C1 segment of cervical spinal cord (tissue), 14 donors: ENCODE measurements at regions not wholly inside any gene's neighbourhood (a gene's known extent, or its start where the extent isn't known, plus 50 kb on each side); places are given as distances from the start of the nearest gene placed in this dataset.
"Not testable (repeated sequence)": the region's sequence is repeated elsewhere in the genome, so short reads cannot be mapped to it uniquely, and the experiment has no call there.

Experiments used
- DNase-seq, 14 donors: peaks; one replicate each; lab custom pipeline; 2025; lab: John Stamatoyannopoulos, UW

DNA sequence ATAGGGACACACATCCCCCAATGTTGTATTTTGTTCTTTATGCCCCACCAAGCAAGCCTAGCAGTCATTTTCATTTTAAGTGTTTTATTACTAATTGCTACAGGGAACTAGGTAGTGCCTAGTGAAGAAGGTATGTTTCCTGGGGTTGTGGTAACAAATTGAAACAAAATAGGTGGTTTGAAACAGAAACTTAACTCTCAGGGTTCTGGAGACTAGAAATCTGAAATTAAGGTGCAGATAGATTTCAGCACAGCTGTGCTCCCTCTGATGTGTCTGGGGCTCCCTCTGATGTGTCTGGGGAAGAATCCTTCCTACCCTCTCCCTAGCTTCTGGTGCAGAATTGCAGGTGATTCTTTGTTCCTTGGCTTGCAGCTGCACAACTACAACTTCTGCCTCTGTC, 390.1 kb downstream of the ZFHX3 start:
- no peak for DNase-seq

DNA sequence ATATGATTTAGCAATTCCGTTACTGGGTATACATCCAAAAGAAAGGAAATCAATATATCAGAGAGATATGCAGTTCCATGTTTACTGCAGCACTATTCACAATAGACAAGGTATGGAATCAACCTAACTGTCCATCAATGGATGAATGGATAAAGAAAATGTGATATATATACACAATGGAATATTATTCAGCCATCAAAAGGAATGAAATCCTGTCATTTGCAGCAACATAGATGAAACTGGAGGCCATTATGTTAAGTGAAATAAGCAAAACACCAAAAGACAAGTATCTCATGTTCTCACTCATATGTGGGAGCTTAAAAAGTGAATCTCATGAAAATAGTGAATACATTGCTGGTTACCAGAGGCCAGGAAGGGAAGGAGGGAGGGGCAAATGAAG, 390.8 kb downstream of the ZFHX3 start:
- no peak for DNase-seq

GRCh38 chr16:72654535-72654934, 393.4 kb downstream of the ZFHX3 start:
- DNase-seq = no peak

GRCh38 chr16:72649254-72649944, 398.5 kb downstream of the ZFHX3 start:
- no peak for DNase-seq

GRCh38 chr16:72646615-72647014, 401.3 kb downstream of the ZFHX3 start:
- no peak for DNase-seq

DNA sequence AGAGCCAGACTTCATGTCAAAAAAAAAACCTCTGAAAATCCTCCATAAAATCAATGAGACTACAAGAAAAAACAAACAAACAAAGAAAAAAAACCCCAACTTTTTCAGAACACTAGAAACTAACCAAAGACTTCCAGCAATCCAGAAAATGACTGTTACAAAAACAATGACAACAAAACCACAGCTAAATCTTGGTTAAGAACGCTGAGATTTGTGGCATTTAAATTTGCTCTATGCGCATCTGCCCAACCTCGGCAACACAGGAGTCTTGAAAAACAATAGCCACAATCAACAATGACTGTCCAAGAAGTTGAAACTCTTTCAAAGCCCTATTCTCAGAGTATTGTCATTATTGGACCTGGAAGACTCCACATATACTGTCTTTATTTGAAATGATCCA, 402.4 kb downstream of the ZFHX3 start:
- DNase-seq = no peak

DNA sequence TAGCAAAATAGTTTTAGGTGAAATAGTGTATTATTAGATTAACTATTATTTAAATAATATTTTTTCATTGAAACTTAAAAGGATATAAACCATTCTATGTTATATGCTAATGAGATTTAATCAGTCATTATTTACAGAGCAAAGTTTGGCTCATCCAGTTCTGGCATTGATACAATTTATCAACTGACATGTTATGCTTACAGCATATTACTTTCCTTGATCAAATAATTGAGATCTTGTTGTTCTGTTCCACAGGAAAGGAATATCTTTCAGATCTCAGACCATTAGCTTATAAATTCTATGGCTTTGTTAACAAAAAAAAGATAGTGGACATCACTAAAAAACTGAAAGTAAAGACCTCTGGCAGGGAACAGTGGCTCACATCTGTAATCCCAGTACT, 403.0 kb downstream of the ZFHX3 start:
- no peak for DNase-seq

DNA sequence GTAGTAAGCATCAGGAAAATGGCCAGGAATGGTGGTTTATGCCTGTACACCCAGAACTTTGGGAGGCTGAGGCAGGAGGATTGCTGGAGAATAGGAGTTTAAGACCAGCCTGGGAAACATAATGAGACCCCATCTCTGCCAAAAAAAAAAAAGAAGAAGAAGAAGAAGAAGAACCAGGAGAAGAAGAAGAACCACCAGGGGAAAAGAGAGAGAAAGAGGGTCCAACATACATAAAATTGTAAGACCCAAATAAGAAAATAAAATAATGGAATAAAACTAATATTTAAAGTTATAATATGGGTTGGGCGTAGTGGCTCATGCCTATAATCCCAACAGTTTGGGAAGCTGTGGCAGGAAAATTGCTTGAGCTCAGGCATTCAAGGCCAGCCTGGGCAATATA, 408.4 kb downstream of the ZFHX3 start:
- DNase-seq = no peak

DNA sequence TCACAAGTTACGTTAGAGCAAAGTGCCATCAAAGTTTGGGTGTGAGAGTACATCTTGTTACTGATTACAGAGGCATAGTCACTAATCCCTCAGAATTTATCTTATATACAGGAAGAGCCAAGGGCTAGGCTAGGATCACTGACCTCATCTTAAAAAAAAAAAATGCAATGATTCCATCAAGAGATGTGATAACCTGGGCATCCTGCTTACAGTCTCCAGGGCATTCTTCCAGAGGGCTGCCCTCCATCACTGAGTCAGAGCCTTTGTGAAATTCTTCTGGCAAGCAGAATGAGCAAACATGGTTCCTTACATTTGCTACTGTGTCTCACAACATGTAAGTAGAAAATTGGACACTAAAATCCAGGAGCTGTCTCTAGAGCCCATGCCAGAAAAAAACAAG, 410.6 kb downstream of the ZFHX3 start:
- DNase-seq = no peak

DNA sequence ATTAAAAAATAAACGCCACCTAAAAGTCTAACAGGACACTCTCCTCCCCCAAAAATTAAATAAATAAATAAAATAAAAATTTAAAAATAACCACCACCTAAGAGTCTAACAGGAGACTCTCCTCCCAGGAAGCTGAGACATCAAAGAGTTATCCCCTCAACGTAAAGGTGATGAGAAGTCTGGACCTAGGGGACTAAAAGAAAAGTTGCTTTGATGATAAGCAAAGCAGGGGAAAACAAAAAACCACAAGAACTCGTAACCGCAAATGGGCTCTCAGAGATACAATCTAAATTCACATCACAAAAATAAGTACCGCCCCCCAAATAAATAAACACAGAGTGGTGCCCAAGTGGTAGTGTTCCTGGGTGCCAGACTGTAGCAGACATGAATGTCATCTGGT, 412.2 kb downstream of the ZFHX3 start:
- DNase-seq = no peak

DNA sequence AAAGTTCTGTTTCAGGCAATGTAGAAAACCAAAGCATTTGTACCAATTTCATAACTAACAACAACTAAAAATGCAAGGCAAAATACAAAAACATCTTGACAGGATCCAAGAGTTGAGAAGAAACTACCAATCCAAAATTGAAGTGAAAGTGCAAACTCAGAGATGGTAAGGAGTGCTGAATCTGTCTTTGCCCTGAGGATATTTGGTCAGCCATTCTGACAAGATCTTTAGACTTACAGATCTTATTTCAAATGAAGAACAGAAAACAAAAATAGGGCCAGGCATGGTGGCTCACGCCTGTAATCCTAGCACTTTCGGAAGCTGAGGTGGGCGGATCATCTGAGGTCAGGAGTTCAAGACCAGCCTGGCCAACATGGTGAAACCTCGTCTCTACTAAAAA, 412.8 kb downstream of the ZFHX3 start:
- DNase-seq = no peak

- not testable (repeated sequence) for DNase-seq
These were observed 420.6 kb downstream of the ZFHX3 start for GRCh38 chr16:72627182-72627896.

GRCh38 chr16:72626623-72627022, 421.3 kb downstream of the ZFHX3 start:
- DNase-seq = no peak

GRCh38 chr16:72621651-72622050, 426.3 kb downstream of the ZFHX3 start:
- no peak for DNase-seq

DNA sequence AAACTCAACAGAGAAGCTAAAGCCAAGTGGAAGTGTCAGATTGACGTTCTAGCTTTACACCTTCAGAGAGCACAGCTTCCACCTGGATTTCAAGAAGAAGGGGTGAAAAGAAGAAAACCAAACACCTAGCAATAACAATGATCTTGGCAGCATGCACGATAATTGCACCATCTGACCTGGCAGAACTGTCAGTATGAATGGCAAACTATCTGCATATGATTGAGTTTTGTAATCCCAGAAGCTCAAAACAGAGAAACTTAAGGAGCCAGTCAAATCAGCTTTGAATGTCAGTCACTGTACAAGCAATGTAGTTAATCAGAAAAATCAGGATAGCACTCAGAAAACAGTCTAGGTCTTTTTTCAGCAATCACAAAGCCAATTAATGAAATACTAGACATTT, 427.1 kb downstream of the ZFHX3 start:
- DNase-seq = no peak

GRCh38 chr16:72620348-72620747, 427.6 kb downstream of the ZFHX3 start:
- DNase-seq = no peak

DNA sequence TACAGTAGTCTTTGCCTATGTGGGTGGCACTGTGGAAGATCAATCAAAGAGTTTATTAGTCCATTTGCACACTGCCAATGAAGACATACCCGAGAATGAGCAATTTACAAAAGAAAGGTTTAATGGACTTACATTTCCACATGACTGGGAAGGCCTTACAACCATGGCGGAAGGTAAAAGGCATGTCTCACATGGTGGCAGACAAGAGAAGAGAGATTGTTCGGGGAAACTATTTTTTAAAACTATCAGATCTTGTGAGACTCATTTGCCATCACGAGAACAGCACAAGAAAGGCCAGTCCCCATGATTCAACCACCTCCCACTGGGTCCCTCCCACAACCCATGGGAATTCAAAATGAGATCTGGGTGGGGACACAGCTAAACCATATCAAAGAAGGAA, 432.1 kb downstream of the ZFHX3 start:
- DNase-seq = no peak

GRCh38 chr16:72612718-72613117, 435.2 kb downstream of the ZFHX3 start:
- DNase-seq = no peak

DNA sequence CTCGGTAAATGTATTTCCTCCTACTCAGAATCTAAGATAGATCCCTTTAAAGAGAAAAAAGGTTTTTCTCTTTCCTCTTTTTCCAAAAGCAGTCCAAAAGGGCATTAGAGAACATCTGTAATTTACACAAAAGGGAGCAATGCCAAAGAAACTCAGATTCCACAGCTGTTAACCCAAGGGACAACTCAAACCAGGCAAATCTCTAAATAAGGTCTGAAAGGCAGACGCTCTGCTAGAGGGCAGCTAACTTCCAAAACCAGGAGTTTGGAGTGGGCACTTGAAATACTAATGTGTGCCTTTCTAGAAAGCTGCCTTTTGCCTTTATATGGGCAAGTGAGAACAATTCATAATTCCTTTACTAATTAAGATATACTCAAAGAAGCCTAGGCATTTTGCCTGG, 435.7 kb downstream of the ZFHX3 start:
- no peak for DNase-seq

DNA sequence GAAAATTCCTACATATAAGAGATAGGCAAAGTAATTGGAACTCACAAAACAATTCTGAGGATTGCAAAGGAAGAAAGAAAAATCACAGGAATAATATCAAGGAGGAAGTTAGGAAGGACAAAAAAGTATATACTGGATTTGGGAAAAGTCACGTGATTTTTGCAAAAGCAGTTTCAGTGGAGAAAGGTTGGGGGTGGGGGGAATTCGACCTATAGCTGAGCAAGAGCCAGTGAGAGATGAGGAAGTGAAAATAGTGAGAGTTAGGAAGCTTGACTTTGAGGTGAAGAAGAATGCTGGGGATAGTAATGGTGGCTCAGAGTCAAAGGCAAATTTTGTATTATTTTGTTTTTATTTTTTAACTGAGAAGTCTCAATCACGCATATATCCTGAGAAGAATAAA, 438.0 kb upstream of the PMFBP1 start:
- DNase-seq = no peak

GRCh38 chr16:72609066-72609465, 437.1 kb upstream of the PMFBP1 start:
- DNase-seq = no peak

- no peak for DNase-seq
These were observed 432.4 kb upstream of the PMFBP1 start for GRCh38 chr16:72604375-72604774.

- DNase-seq = no peak
These were observed 430.5 kb upstream of the PMFBP1 start for GRCh38 chr16:72602499-72602898.

- DNase-seq = no peak
These were observed 426.7 kb upstream of the PMFBP1 start for GRCh38 chr16:72598696-72599095.
